HG02798 (cell line): ENCODE measurements at regions not wholly inside any gene's neighbourhood (a gene's known extent, or its start where the extent isn't known, plus 50 kb on each side); places are given as distances from the start of the nearest gene placed in this dataset.
"Not testable (repeated sequence)": the region's sequence is repeated elsewhere in the genome, so short reads cannot be mapped to it uniquely, and the experiment has no call there.

Experiments
- ATAC-seq: cut with Tn5 transposase; IDR thresholded peaks from one replicate; pipeline ENCODE4 v1.9.1; 2021; ENCODE audit warnings: mild to moderate bottlenecking; ENCODE audit not compliant: unreplicated experiment, poor library complexity

DNA sequence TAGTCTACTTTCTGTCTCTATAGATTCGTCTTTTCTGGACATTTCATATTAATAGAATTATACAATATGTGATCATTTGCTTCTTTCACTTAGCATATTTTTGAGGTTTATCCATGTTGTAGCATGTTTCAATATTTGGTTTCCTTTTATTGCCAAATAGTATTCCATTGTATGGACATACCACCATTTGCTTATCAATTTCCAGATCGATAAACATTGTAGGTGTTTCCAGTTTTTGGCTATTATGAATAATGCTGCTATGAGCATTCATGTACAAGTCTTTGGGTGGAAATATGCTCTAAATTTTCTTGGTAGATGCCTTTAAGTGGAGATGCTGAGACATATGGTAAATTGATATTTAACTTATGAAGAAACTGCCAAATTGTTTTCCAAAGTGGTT is 114.1 kb downstream of the RND3 start:
- ATAC-seq = no peak

- no peak for ATAC-seq
Observed at GRCh38 chr2:150371044-150371818, 116.2 kb downstream of the RND3 start.

- ATAC-seq = no peak
Observed at GRCh38 chr2:150370561-150370960, 116.9 kb downstream of the RND3 start.

- ATAC-seq = no peak
Observed at GRCh38 chr2:150369862-150370261, 117.6 kb downstream of the RND3 start.

- no peak for ATAC-seq
Observed at GRCh38 chr2:150358468-150358807, 129.0 kb downstream of the RND3 start.

GRCh38 chr2:150357770-150358467 is 129.5 kb downstream of the RND3 start:
- ATAC-seq = peak; percentile 97

DNA sequence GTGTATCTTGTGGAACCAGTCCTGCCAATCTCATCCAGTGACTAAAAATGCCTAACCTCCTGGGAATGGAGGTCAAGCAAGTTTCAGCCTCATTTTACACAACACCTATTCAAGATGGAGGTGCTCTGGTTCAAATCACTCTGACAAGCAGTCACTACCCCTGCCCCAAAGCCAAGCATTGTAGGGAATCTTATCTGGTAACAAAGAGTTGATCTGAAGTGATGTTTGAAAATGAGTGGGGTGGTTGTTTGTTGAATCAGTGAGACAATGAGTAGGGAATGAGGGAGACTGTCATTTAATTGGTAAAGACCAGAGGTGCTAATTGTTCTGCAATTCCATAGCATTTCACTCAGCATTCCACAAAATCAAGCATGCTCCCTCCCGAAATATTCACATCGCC is 132.0 kb downstream of the RND3 start:
- ATAC-seq = no peak

- no peak for ATAC-seq
Observed at GRCh38 chr2:150353376-150353775, 134.1 kb downstream of the RND3 start.

GRCh38 chr2:150351922-150352321 is 135.5 kb downstream of the RND3 start:
- no peak for ATAC-seq

GRCh38 chr2:150350500-150350899 is 137.0 kb downstream of the RND3 start:
- no peak for ATAC-seq

GRCh38 chr2:150346806-150347205 is 140.7 kb downstream of the RND3 start:
- no peak for ATAC-seq

DNA sequence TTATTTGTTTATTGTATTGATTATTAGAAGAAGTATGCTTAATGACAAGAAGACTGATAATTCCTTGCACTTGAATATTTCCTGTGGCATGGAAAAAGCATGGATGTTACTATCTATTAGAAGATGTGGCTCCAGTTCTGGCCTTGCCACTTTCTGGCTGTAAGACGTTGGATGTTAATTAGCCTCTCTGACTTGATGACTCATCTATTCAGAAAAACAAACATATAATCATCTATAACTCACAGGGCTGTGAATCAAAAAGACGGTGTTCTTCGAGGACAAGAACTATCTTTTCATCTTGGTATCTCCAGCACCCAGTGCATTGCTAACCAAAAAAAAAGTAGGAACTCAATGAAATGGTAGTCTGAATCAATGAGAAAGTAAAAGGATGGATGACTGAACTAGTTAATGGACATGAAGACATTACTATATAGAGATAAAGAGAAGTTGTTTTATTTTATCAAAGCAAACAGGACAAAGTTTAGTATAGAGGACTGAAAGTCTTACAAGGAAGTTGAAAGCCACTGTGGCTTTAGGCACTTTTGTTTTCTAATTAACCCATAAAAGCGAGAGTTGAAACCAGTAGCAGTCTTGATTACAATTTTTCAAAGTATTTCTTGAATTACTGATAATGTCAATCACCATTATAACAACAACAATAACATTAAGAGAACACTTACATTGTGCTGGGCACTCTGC is 145.3 kb downstream of the RND3 start:
- ATAC-seq = no peak

GRCh38 chr2:150339951-150340350 is 147.5 kb downstream of the RND3 start:
- ATAC-seq = no peak

DNA sequence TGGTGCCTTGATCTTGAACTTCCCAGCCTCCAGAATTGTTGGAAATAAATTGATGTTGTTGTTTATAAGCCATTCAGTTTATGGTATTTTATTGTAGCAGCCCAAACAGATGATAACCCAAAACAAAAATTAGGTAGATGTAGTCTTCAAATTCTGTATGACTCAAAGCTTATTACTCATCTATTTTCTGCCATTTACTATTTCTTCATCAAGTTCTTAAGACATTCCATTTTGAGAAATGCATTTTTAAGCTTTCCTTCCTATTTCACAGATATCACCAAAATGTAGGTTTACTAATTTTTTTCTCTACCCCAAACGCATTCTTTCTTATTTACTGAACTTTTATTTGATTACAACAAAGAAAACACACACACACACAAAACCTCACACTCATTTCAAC is 148.2 kb downstream of the RND3 start:
- ATAC-seq = no peak

DNA sequence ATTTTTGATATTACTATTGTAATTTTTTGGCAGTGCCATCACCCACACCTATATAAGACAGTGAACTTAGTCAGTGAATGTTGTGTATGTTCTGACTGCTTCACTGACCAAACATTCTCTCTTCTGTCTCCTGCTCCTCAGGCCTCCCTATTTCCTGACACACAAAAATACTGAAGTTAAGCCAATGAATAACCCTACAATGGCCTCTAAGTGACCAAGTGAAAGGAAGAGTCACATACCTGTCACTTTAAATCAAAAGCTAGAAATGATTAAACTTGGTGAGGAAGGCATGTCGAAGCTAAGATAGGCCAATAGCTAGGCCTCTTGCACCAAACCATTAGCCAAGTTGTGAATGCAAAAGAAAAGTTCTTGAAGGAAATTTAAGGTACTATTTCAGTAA is 151.9 kb downstream of the RND3 start:
- no peak for ATAC-seq

DNA sequence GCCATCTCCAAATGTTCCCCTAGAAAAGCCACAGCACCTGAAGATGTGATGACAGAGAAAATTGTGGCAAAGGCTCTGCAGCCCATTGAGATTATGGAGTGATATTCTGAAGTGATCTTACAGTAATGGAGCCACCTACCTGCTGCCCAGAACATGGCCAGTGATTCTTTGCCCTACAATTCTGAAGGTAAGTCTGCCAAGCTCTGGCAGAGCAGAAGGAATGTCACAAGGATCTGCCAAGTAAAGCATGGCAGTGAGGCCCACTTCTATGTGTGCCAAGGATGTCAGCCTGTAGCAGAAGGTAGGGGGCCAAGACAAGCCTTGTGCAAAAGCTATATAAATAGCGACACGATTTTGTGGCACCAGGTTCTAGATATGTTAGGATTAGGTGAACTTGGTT is 155.1 kb downstream of the RND3 start:
- ATAC-seq = no peak

GRCh38 chr2:150327564-150328489 is 159.6 kb downstream of the RND3 start:
- no peak for ATAC-seq

DNA sequence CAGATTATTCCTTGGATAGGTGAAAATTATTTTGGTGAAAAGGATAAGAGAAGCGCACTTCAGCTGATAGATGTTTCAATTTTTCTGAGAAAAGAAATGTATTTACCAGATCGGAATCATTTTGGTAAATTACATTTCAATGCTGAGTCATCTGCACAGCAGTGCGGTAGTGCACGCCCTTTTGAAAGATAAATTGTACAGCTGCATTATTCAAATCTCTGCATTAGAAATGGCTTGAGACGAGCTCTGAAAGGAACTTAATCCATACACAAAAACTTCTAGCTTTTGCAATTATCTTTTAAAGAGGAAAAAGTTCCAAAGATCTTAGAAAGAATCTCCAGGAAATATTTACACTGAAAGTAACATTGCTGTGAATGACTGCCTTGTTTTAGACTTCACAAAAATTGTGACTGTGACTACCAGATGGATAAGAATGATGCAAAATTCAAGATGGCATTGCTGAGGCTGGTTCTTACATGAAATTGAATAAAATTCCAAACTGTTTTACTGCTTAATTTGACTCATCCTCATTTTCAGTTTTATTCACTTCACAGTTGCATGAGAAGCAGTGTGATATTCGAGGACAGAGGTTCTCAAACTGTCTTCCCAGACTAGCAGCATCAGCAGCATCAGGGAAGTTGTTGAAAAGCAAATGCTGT is 161.7 kb downstream of the RND3 start:
- ATAC-seq = no peak

- not testable (repeated sequence) for ATAC-seq
Observed at GRCh38 chr2:150323071-150323470, 164.4 kb downstream of the RND3 start.

DNA sequence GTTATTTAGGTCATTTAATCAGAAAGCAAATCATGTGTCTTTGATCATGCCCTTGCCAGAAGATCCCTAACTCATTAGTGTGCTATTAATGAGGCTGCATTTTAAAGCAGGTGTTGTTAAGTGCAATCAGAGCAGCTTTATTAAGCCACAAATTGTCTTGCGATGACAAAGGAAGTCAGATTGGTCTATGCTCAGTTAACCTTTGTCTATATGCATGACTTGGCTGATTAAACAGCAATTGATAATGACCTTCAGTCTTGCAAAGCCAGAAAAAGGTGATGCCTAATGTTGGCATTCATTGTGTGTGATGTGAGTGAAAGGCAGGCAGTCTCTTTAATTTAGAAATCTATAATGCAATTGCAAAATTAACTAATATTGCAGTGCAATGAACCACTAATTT is 166.9 kb downstream of the RND3 start:
- no peak for ATAC-seq
